C4-2B (cell line): ENCODE measurements at regions not wholly inside any gene's neighbourhood (a gene's known extent, or its start where the extent isn't known, plus 50 kb on each side); places are given as distances from the start of the nearest gene placed in this dataset.
"Not testable (repeated sequence)": the region's sequence is repeated elsewhere in the genome, so short reads cannot be mapped to it uniquely, and the experiment has no call there.

Experiments used
- H3K27ac ChIP-seq: fragments of 450-650 bp; 2 replicates; pipeline ENCODE4 v1.5.1; 2017
- ZFX ChIP-seq: fragments of 450-650 bp; IDR thresholded peaks from 2 replicates; pipeline ENCODE4 v1.6.1; 2017
- TF ChIP-seq, protein P1 (sequence below): fragments of 450-650 bp; conservative IDR thresholded peaks from 2 replicates; pipeline ENCODE4 v1.5.1; 2017; ENCODE audit warnings: mild to moderate bottlenecking

DNA sequence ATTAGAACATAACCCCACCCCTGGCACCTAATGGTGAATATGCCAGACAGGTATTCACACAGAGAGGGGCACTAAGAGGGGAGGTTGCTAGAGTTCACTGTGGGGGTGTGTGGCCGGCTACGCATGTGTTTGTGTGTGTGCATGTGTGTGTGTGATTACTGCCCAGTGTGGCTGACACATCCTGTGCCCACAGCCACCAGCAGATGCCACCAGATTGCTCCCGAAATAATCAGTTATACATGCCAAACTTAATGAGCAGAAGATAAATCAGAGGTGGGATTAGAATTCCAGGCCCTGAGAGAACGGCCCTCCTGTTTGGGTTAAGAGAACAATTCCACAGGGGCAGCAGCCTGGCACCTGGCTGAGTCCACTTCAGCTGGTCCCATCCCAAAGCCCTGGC, 91.8 kb upstream of the TBCA start:
- H3K27ac ChIP-seq: no peak overlapping the region
- no peak for TF ChIP-seq ZFX
- TF ChIP-seq, protein P1, sequence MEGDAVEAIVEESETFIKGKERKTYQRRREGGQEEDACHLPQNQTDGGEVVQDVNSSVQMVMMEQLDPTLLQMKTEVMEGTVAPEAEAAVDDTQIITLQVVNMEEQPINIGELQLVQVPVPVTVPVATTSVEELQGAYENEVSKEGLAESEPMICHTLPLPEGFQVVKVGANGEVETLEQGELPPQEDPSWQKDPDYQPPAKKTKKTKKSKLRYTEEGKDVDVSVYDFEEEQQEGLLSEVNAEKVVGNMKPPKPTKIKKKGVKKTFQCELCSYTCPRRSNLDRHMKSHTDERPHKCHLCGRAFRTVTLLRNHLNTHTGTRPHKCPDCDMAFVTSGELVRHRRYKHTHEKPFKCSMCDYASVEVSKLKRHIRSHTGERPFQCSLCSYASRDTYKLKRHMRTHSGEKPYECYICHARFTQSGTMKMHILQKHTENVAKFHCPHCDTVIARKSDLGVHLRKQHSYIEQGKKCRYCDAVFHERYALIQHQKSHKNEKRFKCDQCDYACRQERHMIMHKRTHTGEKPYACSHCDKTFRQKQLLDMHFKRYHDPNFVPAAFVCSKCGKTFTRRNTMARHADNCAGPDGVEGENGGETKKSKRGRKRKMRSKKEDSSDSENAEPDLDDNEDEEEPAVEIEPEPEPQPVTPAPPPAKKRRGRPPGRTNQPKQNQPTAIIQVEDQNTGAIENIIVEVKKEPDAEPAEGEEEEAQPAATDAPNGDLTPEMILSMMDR: no peak

DNA sequence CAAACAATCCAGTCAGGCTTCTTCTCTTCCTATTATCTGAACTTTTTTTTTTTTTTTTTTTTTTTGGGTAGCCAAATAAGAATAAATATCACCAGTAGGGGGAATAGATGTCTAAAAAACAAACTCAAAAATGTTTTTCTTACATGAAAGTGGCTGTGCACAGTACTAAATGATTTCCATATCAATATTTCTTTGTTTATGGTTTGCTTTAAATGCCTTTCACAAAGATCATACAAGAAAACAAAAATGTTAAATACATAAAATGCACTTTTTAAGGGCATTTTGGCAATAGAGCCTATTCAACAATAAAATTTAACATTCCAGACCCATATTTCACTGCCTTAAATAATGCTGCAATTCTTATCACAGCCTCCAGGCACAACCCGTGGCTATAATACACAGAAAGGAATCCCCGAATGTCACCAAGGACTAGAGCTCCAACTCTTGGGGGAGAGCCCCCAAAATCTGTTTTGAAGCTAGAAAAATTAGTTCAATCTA, 91.1 kb upstream of the TBCA start:
- TF ChIP-seq, protein P1: peak; percentile 49
- no peak for TF ChIP-seq ZFX
- no peak overlapping the region for H3K27ac ChIP-seq

DNA sequence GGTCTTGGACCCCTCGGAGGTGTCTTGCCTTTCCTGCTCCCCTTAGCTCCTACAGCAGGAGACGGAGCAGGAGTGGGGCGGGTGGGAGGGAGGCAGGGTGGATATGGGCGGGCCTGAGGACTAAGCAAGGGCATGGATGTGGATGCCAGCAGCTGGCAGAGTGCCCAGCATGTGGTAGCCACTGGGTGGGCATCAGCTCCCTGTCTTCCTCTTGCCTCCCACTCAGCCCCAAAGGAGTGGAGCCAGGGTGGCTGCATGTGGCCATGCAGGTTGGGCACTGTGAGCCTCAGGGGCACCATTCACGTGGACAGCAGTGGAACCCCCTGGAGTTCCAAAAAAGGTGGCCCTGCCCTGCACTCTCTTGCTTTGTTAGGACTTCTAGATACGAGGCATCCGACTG, 90.1 kb upstream of the TBCA start:
- TF ChIP-seq, protein P1: no peak
- no peak for TF ChIP-seq ZFX
- H3K27ac ChIP-seq: no peak overlapping the region

DNA sequence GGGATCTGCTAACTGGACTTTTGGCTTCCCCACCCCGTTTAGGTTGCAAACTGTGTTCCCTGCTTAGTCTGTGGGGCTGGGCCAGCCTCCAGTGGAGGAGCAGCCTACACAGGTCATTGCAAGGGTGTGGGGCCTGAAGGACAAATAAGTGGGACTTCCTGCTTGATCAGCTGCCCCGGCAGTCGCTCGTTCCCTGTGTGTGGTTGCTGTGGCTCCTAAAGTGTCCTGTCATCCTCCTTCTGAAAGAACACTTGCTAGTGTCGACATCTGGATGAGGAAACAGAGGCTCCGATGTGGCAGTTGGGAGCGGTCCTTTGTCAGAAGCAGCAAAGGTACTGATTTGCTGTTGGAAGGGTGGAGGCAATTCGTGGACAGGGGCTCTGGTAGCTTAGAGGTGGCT, 88.9 kb upstream of the TBCA start:
- TF ChIP-seq ZFX: no peak
- TF ChIP-seq, protein P1: no peak
- no peak overlapping the region for H3K27ac ChIP-seq

DNA sequence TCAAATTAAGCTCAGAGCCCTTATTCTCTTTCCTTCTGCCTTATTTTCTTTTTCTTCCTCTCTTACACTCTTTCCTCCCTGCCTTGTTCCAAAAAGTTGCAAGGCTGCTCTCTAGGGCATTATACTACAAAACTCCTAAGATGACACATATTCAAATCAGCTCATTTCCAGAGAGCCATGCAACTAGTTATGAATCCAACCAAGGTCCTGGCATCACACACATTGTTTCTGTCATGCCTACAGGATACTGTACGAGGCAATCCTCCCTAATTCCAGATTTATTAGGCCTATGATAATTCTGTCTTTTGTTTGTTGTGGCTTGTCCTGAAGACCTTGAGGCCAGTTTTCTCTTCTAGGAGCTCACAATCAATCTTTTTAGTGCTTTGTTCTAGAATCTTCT, 87.0 kb upstream of the TBCA start:
- H3K27ac ChIP-seq: no peak overlapping the region
- no peak for TF ChIP-seq ZFX
- TF ChIP-seq, protein P1: no peak

DNA sequence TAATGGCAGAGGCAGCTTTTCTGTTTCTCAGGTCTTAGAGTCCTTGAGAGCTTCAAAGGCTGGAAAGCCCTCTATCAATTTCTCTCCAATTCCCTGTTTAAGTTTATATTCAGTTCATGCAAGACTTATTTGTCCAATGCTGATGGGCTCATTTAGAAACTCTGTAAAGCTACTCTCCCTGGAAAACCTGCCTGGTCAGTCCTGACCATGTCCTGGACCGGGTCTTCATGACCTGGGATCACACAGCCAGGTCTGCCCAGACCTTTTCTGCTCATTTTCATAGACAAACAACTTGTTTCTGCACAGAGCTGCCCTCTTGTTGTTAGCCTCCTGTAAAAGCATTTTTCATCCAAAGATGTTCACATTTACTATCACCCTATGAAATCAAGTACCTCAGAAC, 85.4 kb upstream of the TBCA start:
- H3K27ac ChIP-seq: no peak overlapping the region
- TF ChIP-seq, protein P1: no peak
- TF ChIP-seq ZFX: no peak

DNA sequence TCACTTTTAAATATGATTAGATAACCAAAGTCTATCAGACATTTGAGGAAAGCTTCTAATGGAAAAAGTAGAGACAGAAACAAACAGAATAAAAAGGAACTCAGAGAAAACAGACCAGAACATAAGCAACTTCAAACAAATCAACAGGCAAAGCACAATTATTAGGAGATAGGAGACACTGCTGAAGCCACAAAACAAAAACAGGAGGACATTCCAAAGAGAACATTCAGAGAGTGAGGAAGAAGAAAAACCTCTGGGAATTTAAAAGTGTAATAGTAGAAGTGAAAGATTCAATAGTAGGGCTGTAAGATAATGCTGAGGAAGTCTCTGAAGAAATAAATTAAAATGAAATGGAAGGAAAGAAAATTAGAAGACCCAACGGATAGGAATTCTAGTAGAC, 83.2 kb upstream of the TBCA start:
- no peak overlapping the region for H3K27ac ChIP-seq
- TF ChIP-seq, protein P1: no peak
- TF ChIP-seq ZFX: no peak

DNA sequence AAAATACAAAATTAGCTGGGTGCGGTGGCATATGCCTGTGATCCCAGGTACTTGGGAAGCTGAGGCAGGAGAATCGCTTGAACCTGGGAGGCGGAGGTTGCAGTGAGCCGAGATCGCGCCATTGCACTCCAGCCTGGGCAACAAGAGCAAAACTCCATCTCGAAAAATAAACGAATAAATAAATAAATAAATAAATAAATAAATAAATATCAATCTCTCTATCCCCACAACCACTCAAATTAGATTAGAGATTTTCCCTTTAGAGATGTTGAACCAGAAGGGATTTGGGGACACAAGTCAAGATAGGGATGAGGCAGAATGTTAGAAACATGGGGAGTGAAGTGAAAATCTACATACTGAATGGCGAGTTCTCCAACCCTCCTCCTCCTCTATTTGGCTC, 82.5 kb upstream of the TBCA start:
- H3K27ac ChIP-seq: not testable (repeated sequence)
